Neural progenitor cell (in vitro differentiated cells): ENCODE measurements at regions not wholly inside any gene's neighbourhood (a gene's known extent, or its start where the extent isn't known, plus 50 kb on each side); places are given as distances from the start of the nearest gene placed in this dataset.

Source experiments
- EZH2 ChIP-seq: fragments of 200-600 bp; sonication (generic); IDR thresholded peaks from 2 replicates; pipeline ENCODE4 v1.6.1; 2017; ENCODE audit warnings: antibody characterized with exemption, mild to moderate bottlenecking, moderate library complexity
- EZH2phosphoT487 ChIP-seq: fragments of 200-600 bp; sonication (generic); IDR thresholded peaks from 2 replicates; pipeline ENCODE4 v1.6.1; 2017; ENCODE audit warnings: antibody characterized with exemption
- TF ChIP-seq, protein P1 (sequence below): fragments of 200-600 bp; sonication (generic); IDR thresholded peaks from 2 replicates; pipeline ENCODE4 v1.5.1; 2017; ENCODE audit warnings: antibody characterized with exemption, mild to moderate bottlenecking

GRCh38 chr18:14914121-14914520 is 166.1 kb downstream of the ANKRD30B start:
- TF ChIP-seq, protein P1, sequence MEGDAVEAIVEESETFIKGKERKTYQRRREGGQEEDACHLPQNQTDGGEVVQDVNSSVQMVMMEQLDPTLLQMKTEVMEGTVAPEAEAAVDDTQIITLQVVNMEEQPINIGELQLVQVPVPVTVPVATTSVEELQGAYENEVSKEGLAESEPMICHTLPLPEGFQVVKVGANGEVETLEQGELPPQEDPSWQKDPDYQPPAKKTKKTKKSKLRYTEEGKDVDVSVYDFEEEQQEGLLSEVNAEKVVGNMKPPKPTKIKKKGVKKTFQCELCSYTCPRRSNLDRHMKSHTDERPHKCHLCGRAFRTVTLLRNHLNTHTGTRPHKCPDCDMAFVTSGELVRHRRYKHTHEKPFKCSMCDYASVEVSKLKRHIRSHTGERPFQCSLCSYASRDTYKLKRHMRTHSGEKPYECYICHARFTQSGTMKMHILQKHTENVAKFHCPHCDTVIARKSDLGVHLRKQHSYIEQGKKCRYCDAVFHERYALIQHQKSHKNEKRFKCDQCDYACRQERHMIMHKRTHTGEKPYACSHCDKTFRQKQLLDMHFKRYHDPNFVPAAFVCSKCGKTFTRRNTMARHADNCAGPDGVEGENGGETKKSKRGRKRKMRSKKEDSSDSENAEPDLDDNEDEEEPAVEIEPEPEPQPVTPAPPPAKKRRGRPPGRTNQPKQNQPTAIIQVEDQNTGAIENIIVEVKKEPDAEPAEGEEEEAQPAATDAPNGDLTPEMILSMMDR = no peak
- TF ChIP-seq EZH2 = no peak
- no peak for TF ChIP-seq EZH2phosphoT487
